ENCODE measurements at regions not wholly inside any gene's neighbourhood (a gene's known extent, or its start where the extent isn't known, plus 50 kb on each side); places are given as distances from the start of the nearest gene placed in this dataset.

DNA sequence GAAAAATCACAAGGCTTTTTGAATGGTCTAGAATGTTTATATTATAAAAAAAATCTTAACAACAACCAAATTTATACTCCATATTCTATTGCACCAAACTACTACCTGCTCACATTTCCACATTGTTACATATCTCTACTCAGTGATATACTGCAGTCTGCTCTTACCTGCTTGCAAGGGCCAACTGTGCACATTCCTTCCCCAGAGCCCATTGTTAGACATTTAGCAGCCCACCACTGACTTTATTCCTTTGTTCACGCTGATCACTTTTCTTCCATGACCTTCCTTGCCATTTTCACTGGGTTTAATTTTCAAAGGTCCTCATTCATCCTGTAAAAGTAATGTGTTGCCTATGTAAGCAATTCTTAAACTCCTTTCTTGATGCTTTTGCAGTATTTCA lies 109.7 kb upstream of the KCNJ3 start:
- TF ChIP-seq POLR2A (IDR thresholded peaks at IDR 0.05; ENCODE audit: low read depth, low read length), result no peak
- TF ChIP-seq POLR2AphosphoS5 (IDR thresholded peaks at IDR 0.05; ENCODE audit: low read depth, low read length), result no peak
- no peak for TF ChIP-seq TAF1 (IDR thresholded peaks at IDR 0.05; ENCODE audit: low read depth, low read length)

Measured in GM12891 (cell line).